GM18951 (cell line): ENCODE measurements at regions not wholly inside any gene's neighbourhood (a gene's known extent, or its start where the extent isn't known, plus 50 kb on each side); places are given as distances from the start of the nearest gene placed in this dataset.

ENCODE experiments used
- POLR2A ChIP-seq: IDR thresholded peaks from 4 replicates; pipeline ENCODE4 v1.6.1; 2011; ENCODE audit warnings: mild to moderate bottlenecking; ENCODE audit not compliant: insufficient read length, insufficient read depth; ENCODE audit errors: extremely low read depth
- in situ Hi-C: fragments of 300-500 bp; cut with MboI; formaldehyde crosslinking; loops from one replicate; pipeline ENCODE4 v1.12.0; 2022; ENCODE audit warnings: low sequenced_read_pairs, mixed read lengths, inconsistent platforms; ENCODE audit not compliant: unreplicated experiment

GRCh38 chr21:31558962-31559367 lies 100.5 kb upstream of the SOD1 start:
- peak; percentile 58 for TF ChIP-seq POLR2A
- in situ Hi-C loops = no loop called here

GRCh38 chr21:31558189-31558961 lies 101.1 kb upstream of the SOD1 start:
- in situ Hi-C loops = no loop called here
- no peak for TF ChIP-seq POLR2A

- TF ChIP-seq POLR2A = no peak
- in situ Hi-C loops = no loop called here
Measured at GRCh38 chr21:31557421-31558188, 101.9 kb upstream of the SOD1 start.

- in situ Hi-C loops = no loop called here
- TF ChIP-seq POLR2A = no peak
Measured at GRCh38 chr21:31556662-31557061, 102.8 kb upstream of the SOD1 start.

GRCh38 chr21:31555741-31556191 lies 103.7 kb upstream of the SOD1 start:
- no peak for TF ChIP-seq POLR2A
- in situ Hi-C loops = no loop called here

- no peak for TF ChIP-seq POLR2A
- in situ Hi-C loops = no loop called here
Measured at GRCh38 chr21:31554511-31555022, 104.9 kb upstream of the SOD1 start.

- TF ChIP-seq POLR2A = no peak
- in situ Hi-C loops = no loop called here
Measured at GRCh38 chr21:31553926-31554325, 105.6 kb upstream of the SOD1 start.

GRCh38 chr21:31553461-31553860 lies 106.0 kb upstream of the SOD1 start:
- TF ChIP-seq POLR2A = no peak
- in situ Hi-C loops = no loop called here

- in situ Hi-C loops = no loop called here
- TF ChIP-seq POLR2A = no peak
Measured at GRCh38 chr21:31552826-31553225, 106.7 kb upstream of the SOD1 start.

- no peak for TF ChIP-seq POLR2A
- in situ Hi-C loops = no loop called here
Measured at GRCh38 chr21:31550070-31550469, 109.4 kb upstream of the SOD1 start.

GRCh38 chr21:31548688-31549087 lies 110.8 kb upstream of the SOD1 start:
- in situ Hi-C loops = no loop called here
- TF ChIP-seq POLR2A = no peak

- in situ Hi-C loops = no loop called here
- TF ChIP-seq POLR2A = no peak
Measured at GRCh38 chr21:31546443-31547170, 112.9 kb upstream of the SOD1 start.

GRCh38 chr21:31545036-31545435 lies 114.5 kb upstream of the SOD1 start:
- TF ChIP-seq POLR2A = no peak
- in situ Hi-C loops = no loop called here
